Astrocyte (in vitro differentiated cells and primary cell): ENCODE measurements at regions not wholly inside any gene's neighbourhood (a gene's known extent, or its start where the extent isn't known, plus 50 kb on each side); places are given as distances from the start of the nearest gene placed in this dataset.
A peak's percentile ranks its signal among the peaks of the same experiment; 100 is the strongest.

Experiments used
- DNase-seq: peaks from one replicate; pipeline ENCODE4 v3.0.0-alpha.2; 2010; ENCODE audit warnings: low read depth
- FAIRE-seq: peaks from 2 replicates; lab custom pipeline; 2011; peaks lifted over from hg19 to GRCh38; lab: Jason Lieb, UNC
- H2AFZ ChIP-seq: 2 replicates; pipeline ENCODE4 v1.6.0; 2012; ENCODE audit warnings: low read depth, low read length, inconsistent platforms
- H3K27ac ChIP-seq: 2 replicates; pipeline ENCODE4 v1.5.1; 2011; ENCODE audit warnings: low read depth, low read length, inconsistent platforms
- H3K27me3 ChIP-seq: 2 replicates; pipeline ENCODE4 v1.6.0; 2011; ENCODE audit warnings: low read length, inconsistent platforms; ENCODE audit not compliant: insufficient read depth
- H3K36me3 ChIP-seq: 2 replicates; pipeline ENCODE4 v1.5.1; 2011; ENCODE audit warnings: low read length, inconsistent platforms; ENCODE audit not compliant: insufficient read depth
- H3K4me1 ChIP-seq: 2 replicates; pipeline ENCODE4 v1.5.1; 2011; ENCODE audit warnings: low read length, inconsistent platforms; ENCODE audit not compliant: insufficient read depth
- H3K4me2 ChIP-seq: 2 replicates; pipeline ENCODE4 v1.6.0; 2012; ENCODE audit warnings: low read length, inconsistent platforms
- H3K4me3 ChIP-seq: 2 replicates; pipeline ENCODE4 v1.5.1; 2011; ENCODE audit warnings: low read depth, mild to moderate bottlenecking, low read length, inconsistent platforms; ENCODE audit not compliant: insufficient read depth
- H3K79me2 ChIP-seq: 2 replicates; pipeline ENCODE4 v1.6.0; 2012; ENCODE audit warnings: mild to moderate bottlenecking, low read length, inconsistent platforms; ENCODE audit not compliant: insufficient read depth
- H3K9ac ChIP-seq: 2 replicates; pipeline ENCODE4 v1.6.0; 2012; ENCODE audit warnings: mild to moderate bottlenecking, low read length, inconsistent platforms
- H3K9me3 ChIP-seq: 2 replicates; pipeline ENCODE4 v1.5.1; 2012; ENCODE audit warnings: low read depth, mild to moderate bottlenecking, low read length, inconsistent platforms; ENCODE audit not compliant: insufficient read depth
- H4K20me1 ChIP-seq: 2 replicates; pipeline ENCODE4 v1.6.0; 2012; ENCODE audit warnings: low read length, inconsistent platforms; ENCODE audit not compliant: insufficient read depth
- H3K27ac Mint-ChIP-seq: one replicate; pipeline ENCODE4 v1.8.0; 2021; ENCODE audit warnings: mild to moderate bottlenecking, mixed read lengths; ENCODE audit not compliant: unreplicated experiment
- H3K27me3 Mint-ChIP-seq: one replicate; pipeline ENCODE4 v1.8.0; 2021; ENCODE audit warnings: low read depth, mixed read lengths; ENCODE audit not compliant: unreplicated experiment
- H3K36me3 Mint-ChIP-seq: one replicate; pipeline ENCODE4 v1.8.0; 2021; ENCODE audit warnings: low read depth, mixed read lengths; ENCODE audit not compliant: unreplicated experiment
- H3K4me1 Mint-ChIP-seq: one replicate; pipeline ENCODE4 v1.8.0; 2021; ENCODE audit warnings: low read depth, mixed read lengths; ENCODE audit not compliant: unreplicated experiment
- H3K4me3 Mint-ChIP-seq: one replicate; pipeline ENCODE4 v1.8.0; 2021; ENCODE audit warnings: mild to moderate bottlenecking, moderate library complexity, mixed read lengths; ENCODE audit not compliant: unreplicated experiment
- H3K9me3 Mint-ChIP-seq: one replicate; pipeline ENCODE4 v1.8.0; 2021; ENCODE audit warnings: mild to moderate bottlenecking, mixed read lengths; ENCODE audit not compliant: unreplicated experiment
- CTCF ChIP-seq: IDR thresholded peaks from 2 replicates; pipeline ENCODE4 v1.5.1; 2011; ENCODE audit warnings: low read depth, mild to moderate bottlenecking, inconsistent platforms, low read length, moderate library complexity; ENCODE audit not compliant: insufficient read depth
- EZH2 ChIP-seq: IDR thresholded peaks from 2 replicates; pipeline ENCODE4 v1.6.1; 2012; ENCODE audit warnings: mild to moderate bottlenecking, low read length, inconsistent platforms; ENCODE audit not compliant: insufficient read depth

- FAIRE-seq, result no peak
- Histone ChIP-seq H3K9ac (no peak overlapping the region), H3K4me1 (peaks cover 35% of the 10 kb centered on the region), H3K27me3 (no peaks in the 10 kb centered on the region), H3K9me3 (no peaks in the 10 kb centered on the region), H3K27ac (no peak overlapping the region), H3K4me2 (no peak overlapping the region), H3K79me2 (no peaks in the 10 kb centered on the region), H2AFZ (no peak overlapping the region), H3K36me3 (no peaks in the 10 kb centered on the region), H4K20me1 (no peaks in the 10 kb centered on the region), H3K4me3 (no peak overlapping the region)
- DNase-seq, result no peak
- Mint-ChIP-seq H3K36me3 (no peaks in the 10 kb centered on the region), H3K9me3 (peaks cover 3% of the 10 kb centered on the region), H3K4me3 (no peak overlapping the region), H3K27ac (no peak overlapping the region), H3K27me3 (peaks cover 3% of the 10 kb centered on the region), H3K4me1 (peaks cover 13% of the 10 kb centered on the region)
- TF ChIP-seq EZH2 (no peak), CTCF (no peak)
Measured at GRCh38 chr1:60987904-60988303, 94.5 kb upstream of the NFIA start.

- H3K27me3 Mint-ChIP-seq, result peaks cover 3% of the 10 kb centered on the region
- TF ChIP-seq CTCF (no peak), EZH2 (no peak)
- Histone ChIP-seq H3K36me3 (no peaks in the 10 kb centered on the region), H3K4me2 (no peak overlapping the region), H3K4me1 (peaks cover 18% of the 10 kb centered on the region), H3K4me3 (no peak overlapping the region), H3K79me2 (no peaks in the 10 kb centered on the region), H3K9ac (no peak overlapping the region), H4K20me1 (no peaks in the 10 kb centered on the region), H3K9me3 (no peaks in the 10 kb centered on the region), H3K27me3 (no peaks in the 10 kb centered on the region), H2AFZ (no peak overlapping the region), H3K27ac (no peak overlapping the region)
- peaks cover 5% of the 10 kb centered on the region for H3K4me1 Mint-ChIP-seq
- H3K9me3 Mint-ChIP-seq, result no peaks in the 10 kb centered on the region
- H3K4me3 Mint-ChIP-seq, result no peak overlapping the region
- peak; percentile 42 for DNase-seq
- no peaks in the 10 kb centered on the region for H3K36me3 Mint-ChIP-seq
- H3K27ac Mint-ChIP-seq, result no peak overlapping the region
- no peak for FAIRE-seq
Measured at GRCh38 chr1:60984062-60984799, 98.1 kb upstream of the NFIA start.

GRCh38 chr1:60983701-60984061, 98.7 kb upstream of the NFIA start:
- DNase-seq, result no peak
- no peak overlapping the region for H3K27ac Mint-ChIP-seq
- no peaks in the 10 kb centered on the region for H3K36me3 Mint-ChIP-seq
- FAIRE-seq, result no peak
- no peaks in the 10 kb centered on the region for H3K9me3 Mint-ChIP-seq
- Histone ChIP-seq H3K9ac (no peak overlapping the region), H3K27me3 (no peaks in the 10 kb centered on the region), H3K4me3 (no peak overlapping the region), H3K27ac (no peak overlapping the region), H3K79me2 (no peaks in the 10 kb centered on the region), H2AFZ (no peak overlapping the region), H3K36me3 (no peaks in the 10 kb centered on the region), H3K4me1 (peaks cover 14% of the 10 kb centered on the region), H3K4me2 (no peak overlapping the region), H4K20me1 (no peaks in the 10 kb centered on the region), H3K9me3 (no peaks in the 10 kb centered on the region)
- H3K27me3 Mint-ChIP-seq, result peaks cover 3% of the 10 kb centered on the region
- no peak for TF ChIP-seq EZH2
- TF ChIP-seq CTCF, result no peak
- no peak overlapping the region for H3K4me3 Mint-ChIP-seq
- H3K4me1 Mint-ChIP-seq, result peaks cover 5% of the 10 kb centered on the region
